Natural killer cell (primary cell): ENCODE measurements at regions not wholly inside any gene's neighbourhood (a gene's known extent, or its start where the extent isn't known, plus 50 kb on each side); places are given as distances from the start of the nearest gene placed in this dataset.

Experiments
- ATAC-seq, 3 donors: fragments of 150-1000 bp in 2 of 3; fragments of 200-7000 bp in 1 of 3; cut with Tn5 transposase; 1 replicate in 1 of 3; 2 replicates in 2 of 3; pipeline ENCODE4 v1.10.0; 2021; ENCODE audit warnings: mild to moderate bottlenecking in 2 of 3, moderate library complexity in 2 of 3
- DNase-seq, 2 donors: peaks; one replicate each; pipeline versions ENCODE4 v3.0.0 to v3.0.0-alpha.2; 2013 to 2021; ENCODE audit warnings: mixed read lengths in 1 of 2
- H3K27ac ChIP-seq: one replicate; pipeline ENCODE4 v1.5.1; 2013; ENCODE audit warnings: mild to moderate bottlenecking, low read length
- H3K27me3 ChIP-seq: one replicate; pipeline ENCODE4 v1.6.1; 2013; ENCODE audit warnings: low read length; ENCODE audit not compliant: control insufficient read depth, insufficient read depth
- H3K36me3 ChIP-seq: one replicate; pipeline ENCODE4 v1.6.1; 2013; ENCODE audit warnings: low read length; ENCODE audit not compliant: control insufficient read depth, insufficient read depth
- H3K4me1 ChIP-seq: one replicate; pipeline ENCODE4 v1.6.1; 2013; ENCODE audit warnings: low read length; ENCODE audit not compliant: control insufficient read depth, insufficient read depth
- H3K4me3 ChIP-seq: one replicate; pipeline ENCODE4 v1.5.1; 2013; ENCODE audit warnings: low read length
- H3K9me3 ChIP-seq: one replicate; pipeline ENCODE4 v1.6.1; 2013; ENCODE audit warnings: low read length; ENCODE audit not compliant: control insufficient read depth, insufficient read depth
- H3K27ac Mint-ChIP-seq, 2 donors: one replicate each; pipeline ENCODE4 v1.8.0; 2022; ENCODE audit warnings: mild to moderate bottlenecking in 2 of 2, mixed read lengths in 2 of 2, moderate library complexity in 1 of 2
- H3K27me3 Mint-ChIP-seq, 2 donors: one replicate each; pipeline ENCODE4 v1.8.0; 2022; ENCODE audit warnings: low read depth in 2 of 2, mixed read lengths in 2 of 2
- H3K36me3 Mint-ChIP-seq: one replicate; pipeline ENCODE4 v1.8.0; 2022; ENCODE audit warnings: mixed read lengths
- H3K4me1 Mint-ChIP-seq, 2 donors: one replicate each; pipeline ENCODE4 v1.8.0; 2022; ENCODE audit warnings: mixed read lengths in 2 of 2
- H3K4me3 Mint-ChIP-seq: one replicate; pipeline ENCODE4 v1.8.0; 2022; ENCODE audit warnings: mild to moderate bottlenecking, moderate library complexity, mixed read lengths
- H3K9me3 Mint-ChIP-seq, 2 donors: one replicate each; pipeline ENCODE4 v1.8.0; 2022; ENCODE audit warnings: mixed read lengths in 2 of 2
- CTCF ChIP-seq: fragments of 200-600 bp; IDR thresholded peaks from one replicate; pipeline ENCODE4 v1.8.0; 2022; ENCODE audit warnings: antibody characterized with exemption
- WGBS: methylation state at CpG from one replicate; pipeline ENCODE4 v1.1.7; 2013; ENCODE audit warnings: missing lambda C conversion rate; ENCODE audit not compliant: insufficient coverage; 5-methylcytosine and 5-hydroxymethylcytosine counted together
- intact Hi-C: fragments of 100-400 bp; cut with micrococcal nuclease; formaldehyde crosslinking; loops from one replicate; pipeline ENCODE4 v1.14.2; 2022

GRCh38 chr2:60353863-60354262 lies 199.6 kb downstream of the BCL11A start:
- Histone ChIP-seq H3K27me3 (no peaks in the 10 kb centered on the region), H3K9me3 (no peaks in the 10 kb centered on the region), H3K36me3 (no peaks in the 10 kb centered on the region), H3K27ac (peak overlapping the region; percentile 90), H3K4me1 (peaks cover 38% of the 10 kb centered on the region), H3K4me3 (no peak overlapping the region)
- peaks cover 14 to 18% of the 10 kb centered on the region in 2 donors for H3K4me1 Mint-ChIP-seq
- no peak overlapping the region for H3K27ac Mint-ChIP-seq
- peaks cover 8 to 11% of the 10 kb centered on the region in 2 donors for H3K27me3 Mint-ChIP-seq
- ATAC-seq: no peak
- DNase-seq: no peak
- no peaks in the 10 kb centered on the region for H3K36me3 Mint-ChIP-seq
- H3K4me3 Mint-ChIP-seq: no peak overlapping the region
- no peaks in the 10 kb centered on the region for H3K9me3 Mint-ChIP-seq
- WGBS: 68% methylated on average over 2 of the region's 2 CpGs
- intact Hi-C loops: no loop called here
- TF ChIP-seq CTCF: no peak

GRCh38 chr2:60353406-60353800 lies 200.1 kb downstream of the BCL11A start:
- no peak for ATAC-seq
- Histone ChIP-seq H3K4me1 (peaks cover 38% of the 10 kb centered on the region), H3K36me3 (no peaks in the 10 kb centered on the region), H3K27ac (peak overlapping the region; percentile 90), H3K27me3 (no peaks in the 10 kb centered on the region), H3K4me3 (no peak overlapping the region), H3K9me3 (no peaks in the 10 kb centered on the region)
- DNase-seq: no peak
- 63% methylated on average over 9 of the region's 10 CpGs for WGBS
- peaks cover 14 to 18% of the 10 kb centered on the region in 2 donors for H3K4me1 Mint-ChIP-seq
- peaks cover 8 to 11% of the 10 kb centered on the region in 2 donors for H3K27me3 Mint-ChIP-seq
- intact Hi-C loops: no loop called here
- no peaks in the 10 kb centered on the region for H3K9me3 Mint-ChIP-seq
- TF ChIP-seq CTCF: no peak
- H3K27ac Mint-ChIP-seq: no peak overlapping the region
- H3K36me3 Mint-ChIP-seq: no peaks in the 10 kb centered on the region
- no peak overlapping the region for H3K4me3 Mint-ChIP-seq

- ATAC-seq (no peak), DNase-seq (no peak)
- Histone ChIP-seq H3K27me3 (no peaks in the 10 kb centered on the region), H3K4me1 (peaks cover 38% of the 10 kb centered on the region), H3K36me3 (no peaks in the 10 kb centered on the region), H3K27ac (peak overlapping the region; percentile 90), H3K4me3 (no peak overlapping the region), H3K9me3 (no peaks in the 10 kb centered on the region)
- Mint-ChIP-seq H3K36me3 (no peaks in the 10 kb centered on the region), H3K9me3 (no peaks in the 10 kb centered on the region), H3K4me3 (no peak overlapping the region), H3K4me1 (peaks cover 14 to 18% of the 10 kb centered on the region in 2 donors), H3K27me3 (peaks cover 8 to 11% of the 10 kb centered on the region in 2 donors), H3K27ac (no peak overlapping the region)
- TF ChIP-seq CTCF: no peak
- 78% methylated on average over 18 of the region's 20 CpGs for WGBS
- intact Hi-C loops: no loop called here
Observed at GRCh38 chr2:60352491-60353405, 200.7 kb downstream of the BCL11A start.
